ENCODE measurements at regions not wholly inside any gene's neighbourhood (a gene's known extent, or its start where the extent isn't known, plus 50 kb on each side); places are given as distances from the start of the nearest gene placed in this dataset.

DNA sequence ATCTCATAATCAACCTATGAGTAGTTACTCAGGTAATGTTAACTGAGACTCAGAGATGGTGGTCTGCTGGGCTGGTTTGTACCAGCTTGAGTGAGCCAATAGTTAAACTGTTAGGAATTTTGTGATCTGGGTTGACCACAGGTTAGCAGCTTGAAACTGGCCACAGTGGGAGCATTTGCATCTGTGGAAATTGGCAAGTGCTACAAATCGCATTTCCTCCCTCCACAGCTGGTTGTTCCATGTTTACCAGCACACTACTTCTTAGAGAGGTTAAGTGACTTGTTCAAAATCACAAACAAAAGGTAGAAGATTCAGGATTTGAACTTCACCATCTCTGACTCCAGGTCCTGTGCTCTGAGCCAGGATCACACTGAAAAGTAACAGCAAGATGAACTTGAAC lies 446.9 kb upstream of the CLINT1 start:
- TF ChIP-seq, protein P1, sequence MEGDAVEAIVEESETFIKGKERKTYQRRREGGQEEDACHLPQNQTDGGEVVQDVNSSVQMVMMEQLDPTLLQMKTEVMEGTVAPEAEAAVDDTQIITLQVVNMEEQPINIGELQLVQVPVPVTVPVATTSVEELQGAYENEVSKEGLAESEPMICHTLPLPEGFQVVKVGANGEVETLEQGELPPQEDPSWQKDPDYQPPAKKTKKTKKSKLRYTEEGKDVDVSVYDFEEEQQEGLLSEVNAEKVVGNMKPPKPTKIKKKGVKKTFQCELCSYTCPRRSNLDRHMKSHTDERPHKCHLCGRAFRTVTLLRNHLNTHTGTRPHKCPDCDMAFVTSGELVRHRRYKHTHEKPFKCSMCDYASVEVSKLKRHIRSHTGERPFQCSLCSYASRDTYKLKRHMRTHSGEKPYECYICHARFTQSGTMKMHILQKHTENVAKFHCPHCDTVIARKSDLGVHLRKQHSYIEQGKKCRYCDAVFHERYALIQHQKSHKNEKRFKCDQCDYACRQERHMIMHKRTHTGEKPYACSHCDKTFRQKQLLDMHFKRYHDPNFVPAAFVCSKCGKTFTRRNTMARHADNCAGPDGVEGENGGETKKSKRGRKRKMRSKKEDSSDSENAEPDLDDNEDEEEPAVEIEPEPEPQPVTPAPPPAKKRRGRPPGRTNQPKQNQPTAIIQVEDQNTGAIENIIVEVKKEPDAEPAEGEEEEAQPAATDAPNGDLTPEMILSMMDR (IDR thresholded peaks at IDR 0.05; ENCODE audit: poor library complexity): no peak
- TF ChIP-seq EZH2 (IDR thresholded peaks at IDR 0.05; ENCODE audit: borderline replicate concordance): no peak
